ENCODE measurements at regions not wholly inside any gene's neighbourhood (a gene's known extent, or its start where the extent isn't known, plus 50 kb on each side); places are given as distances from the start of the nearest gene placed in this dataset.

- Histone ChIP-seq H3K27ac (no peak overlapping the region), H3K27me3 (no peaks in the 10 kb centered on the region), H3K36me3 (no peaks in the 10 kb centered on the region), H3K9me3 (no peaks in the 10 kb centered on the region), H3K4me3 (no peak overlapping the region), H3K4me1 (no peaks in the 10 kb centered on the region)
- no peak for TF ChIP-seq CTCF (IDR thresholded peaks at IDR 0.05)
- no peak for DNase-seq (ENCODE audit: low spot score)
Observed at GRCh38 chr6:8686077-8686476, 250.7 kb upstream of the SLC35B3 start.

- Histone ChIP-seq H3K9me3 (no peaks in the 10 kb centered on the region), H3K4me3 (no peak overlapping the region), H3K27ac (no peak overlapping the region), H3K36me3 (no peaks in the 10 kb centered on the region), H3K4me1 (no peaks in the 10 kb centered on the region), H3K27me3 (no peaks in the 10 kb centered on the region)
- DNase-seq (ENCODE audit: low spot score), result no peak
- TF ChIP-seq CTCF (IDR thresholded peaks at IDR 0.05), result no peak
Observed at GRCh38 chr6:8683204-8683603, 247.9 kb upstream of the SLC35B3 start.

GRCh38 chr6:8679823-8680222 lies 244.5 kb upstream of the SLC35B3 start:
- no peak overlapping the region for H3K4me3 ChIP-seq
- TF ChIP-seq CTCF (IDR thresholded peaks at IDR 0.05), result no peak
- H3K27me3 ChIP-seq, result no peaks in the 10 kb centered on the region
- no peaks in the 10 kb centered on the region for H3K36me3 ChIP-seq
- DNase-seq (ENCODE audit: low spot score), result no peak
- H3K27ac ChIP-seq, result no peak overlapping the region
- no peaks in the 10 kb centered on the region for H3K9me3 ChIP-seq
- H3K4me1 ChIP-seq, result no peaks in the 10 kb centered on the region

- no peak overlapping the region for H3K27ac ChIP-seq
- no peaks in the 10 kb centered on the region for H3K27me3 ChIP-seq
- DNase-seq (ENCODE audit: low spot score), result no peak
- H3K4me1 ChIP-seq, result no peaks in the 10 kb centered on the region
- no peak overlapping the region for H3K4me3 ChIP-seq
- no peaks in the 10 kb centered on the region for H3K9me3 ChIP-seq
- no peaks in the 10 kb centered on the region for H3K36me3 ChIP-seq
- no peak for TF ChIP-seq CTCF (IDR thresholded peaks at IDR 0.05)
Observed at GRCh38 chr6:8678466-8678865, 243.1 kb upstream of the SLC35B3 start.

GRCh38 chr6:8674126-8674525 lies 238.8 kb upstream of the SLC35B3 start:
- Histone ChIP-seq H3K4me3 (no peak overlapping the region), H3K27ac (no peak overlapping the region), H3K36me3 (no peaks in the 10 kb centered on the region), H3K9me3 (no peaks in the 10 kb centered on the region), H3K4me1 (no peaks in the 10 kb centered on the region), H3K27me3 (no peaks in the 10 kb centered on the region)
- no peak for TF ChIP-seq CTCF (IDR thresholded peaks at IDR 0.05)
- DNase-seq (ENCODE audit: low spot score), result no peak

- no peak for DNase-seq (ENCODE audit: low spot score)
- Histone ChIP-seq H3K36me3 (no peaks in the 10 kb centered on the region), H3K27ac (no peak overlapping the region), H3K27me3 (no peaks in the 10 kb centered on the region), H3K4me1 (no peaks in the 10 kb centered on the region), H3K9me3 (no peaks in the 10 kb centered on the region), H3K4me3 (no peak overlapping the region)
- TF ChIP-seq CTCF (IDR thresholded peaks at IDR 0.05), result no peak
Observed at GRCh38 chr6:8672882-8673281, 237.5 kb upstream of the SLC35B3 start.
